Thyroid gland (tissue), 4 donors: ENCODE measurements at regions not wholly inside any gene's neighbourhood (a gene's known extent, or its start where the extent isn't known, plus 50 kb on each side); places are given as distances from the start of the nearest gene placed in this dataset.

ENCODE experiments used
- CTCF ChIP-seq, 6 experiments: fragments of 200-600 bp in 3 of 6; fragments of 450-650 bp in 3 of 6; sonication (generic) in 3 of 6; IDR thresholded peaks; one replicate each; pipeline ENCODE4 v1.5.1; 2016 to 2019; ENCODE audit warnings: antibody characterized with exemption in 6 of 6, mild to moderate bottlenecking in 2 of 6, inconsistent platforms in 1 of 6, moderate library complexity in 1 of 6
- POLR2A ChIP-seq, 2 donors: fragments of 450-650 bp; IDR thresholded peaks; one replicate each; pipeline ENCODE4 v1.6.1; 2017; ENCODE audit warnings: antibody characterized with exemption in 2 of 2, mild to moderate bottlenecking in 2 of 2, moderate library complexity in 1 of 2

GRCh38 chr11:23113887-23114216, 253.6 kb upstream of the CCDC179 start:
- TF ChIP-seq POLR2A (IDR thresholded peaks at IDR 0.05) (no peak), CTCF (IDR thresholded peaks at IDR 0.05) (no peak)
